DOHH2 (cell line): ENCODE measurements at regions not wholly inside any gene's neighbourhood (a gene's known extent, or its start where the extent isn't known, plus 50 kb on each side); places are given as distances from the start of the nearest gene placed in this dataset.
"Not testable (repeated sequence)": the region's sequence is repeated elsewhere in the genome, so short reads cannot be mapped to it uniquely, and the experiment has no call there.

ENCODE experiments used
- H3F3A ChIP-seq: fragments of 200-600 bp; sonication (generic), shearing (Covaris generic); 2 replicates; pipeline ENCODE4 v1.6.0; 2016; ENCODE audit warnings: antibody characterized with exemption, mild to moderate bottlenecking; ENCODE audit not compliant: control insufficient read depth, insufficient read depth
- H3K27ac ChIP-seq: fragments of 200-600 bp; sonication (generic); 2 replicates; pipeline ENCODE4 v1.5.1; 2014; ENCODE audit warnings: low read depth, mild to moderate bottlenecking, low read length, moderate library complexity
- H3K27me3 ChIP-seq: fragments of 200-600 bp; sonication (generic); 2 replicates; pipeline ENCODE4 v1.6.1; 2014; ENCODE audit warnings: mild to moderate bottlenecking, low read length, mixed read lengths; ENCODE audit not compliant: control insufficient read depth
- H3K36me3 ChIP-seq: fragments of 200-600 bp; sonication (generic); 2 replicates; pipeline ENCODE4 v1.6.1; 2014; ENCODE audit warnings: mild to moderate bottlenecking, low read length, moderate library complexity, mixed read lengths; ENCODE audit not compliant: control insufficient read depth
- H3K4me1 ChIP-seq: fragments of 200-600 bp; sonication (generic); 2 replicates; pipeline ENCODE4 v1.6.1; 2014; ENCODE audit warnings: mild to moderate bottlenecking, low read length, mixed read lengths; ENCODE audit not compliant: control insufficient read depth
- H3K4me2 ChIP-seq: fragments of 200-600 bp; sonication (generic); 2 replicates; pipeline ENCODE4 v1.6.0; 2014; ENCODE audit warnings: mild to moderate bottlenecking, low read length, moderate library complexity
- H3K4me3 ChIP-seq: fragments of 200-600 bp; sonication (generic); 2 replicates; pipeline ENCODE4 v1.5.1; 2014; ENCODE audit warnings: mild to moderate bottlenecking, low read length, mixed read lengths
- H3K79me2 ChIP-seq: fragments of 200-600 bp; sonication (generic); 2 replicates; pipeline ENCODE4 v1.6.1; 2014; ENCODE audit warnings: mild to moderate bottlenecking, low read length, mixed read lengths; ENCODE audit not compliant: control insufficient read depth
- H3K9me2 ChIP-seq: fragments of 200-600 bp; sonication (generic); replicated peaks from 2 replicates; pipeline ENCODE4 v1.6.1; 2014; ENCODE audit warnings: mild to moderate bottlenecking, low read length, mixed read lengths; ENCODE audit not compliant: control insufficient read depth
- H3K9me3 ChIP-seq: fragments of 200-600 bp; sonication (generic); 2 replicates; pipeline ENCODE4 v1.6.1; 2014; ENCODE audit warnings: antibody characterized with exemption, low read length, mixed read lengths; ENCODE audit not compliant: control insufficient read depth, insufficient read depth
- H4K20me1 ChIP-seq: fragments of 200-600 bp; sonication (generic); 2 replicates; pipeline ENCODE4 v1.6.0; 2014; ENCODE audit warnings: low read depth, mild to moderate bottlenecking, antibody characterized with exemption, low read length, moderate library complexity; ENCODE audit not compliant: control insufficient read depth, insufficient read depth
- CTCF ChIP-seq: fragments of 200-600 bp; sonication (generic); IDR thresholded peaks from one replicate; pipeline ENCODE4 v1.5.1; 2014; ENCODE audit warnings: antibody characterized with exemption, mild to moderate bottlenecking, low read depth, low read length; ENCODE audit not compliant: poor library complexity, severe bottlenecking
- EZH2phosphoT487 ChIP-seq: fragments of 200-600 bp; sonication (generic); IDR thresholded peaks from 2 replicates; pipeline ENCODE4 v1.6.1; 2017; ENCODE audit warnings: borderline replicate concordance, mild to moderate bottlenecking, antibody characterized with exemption, low read length, moderate library complexity, mixed read lengths

- H3K79me2 ChIP-seq = no peaks in the 10 kb centered on the region
- no peak overlapping the region for H3K4me3 ChIP-seq
- H3K9me3 ChIP-seq = no peaks in the 10 kb centered on the region
- no peaks in the 10 kb centered on the region for H3K9me2 ChIP-seq
- H3K4me1 ChIP-seq = no peaks in the 10 kb centered on the region
- H4K20me1 ChIP-seq = no peaks in the 10 kb centered on the region
- H3K27ac ChIP-seq = no peak overlapping the region
- no peaks in the 10 kb centered on the region for H3K27me3 ChIP-seq
- no peaks in the 10 kb centered on the region for H3F3A ChIP-seq
- TF ChIP-seq CTCF (no peak), EZH2phosphoT487 (no peak)
- H3K36me3 ChIP-seq = no peaks in the 10 kb centered on the region
- no peak overlapping the region for H3K4me2 ChIP-seq
Observed at GRCh38 chr14:40656311-40656710, 950.4 kb upstream of the LRFN5 start.

GRCh38 chr14:40652089-40652691 is 954.5 kb upstream of the LRFN5 start:
- no peaks in the 10 kb centered on the region for H4K20me1 ChIP-seq
- H3K27ac ChIP-seq = no peak overlapping the region
- H3K36me3 ChIP-seq = no peaks in the 10 kb centered on the region
- H3K4me1 ChIP-seq = no peaks in the 10 kb centered on the region
- no peak overlapping the region for H3K4me3 ChIP-seq
- TF ChIP-seq EZH2phosphoT487 (no peak), CTCF (no peak)
- H3K79me2 ChIP-seq = no peaks in the 10 kb centered on the region
- H3K4me2 ChIP-seq = no peak overlapping the region
- no peaks in the 10 kb centered on the region for H3K9me2 ChIP-seq
- H3K9me3 ChIP-seq = no peaks in the 10 kb centered on the region
- H3K27me3 ChIP-seq = no peaks in the 10 kb centered on the region
- no peaks in the 10 kb centered on the region for H3F3A ChIP-seq

DNA sequence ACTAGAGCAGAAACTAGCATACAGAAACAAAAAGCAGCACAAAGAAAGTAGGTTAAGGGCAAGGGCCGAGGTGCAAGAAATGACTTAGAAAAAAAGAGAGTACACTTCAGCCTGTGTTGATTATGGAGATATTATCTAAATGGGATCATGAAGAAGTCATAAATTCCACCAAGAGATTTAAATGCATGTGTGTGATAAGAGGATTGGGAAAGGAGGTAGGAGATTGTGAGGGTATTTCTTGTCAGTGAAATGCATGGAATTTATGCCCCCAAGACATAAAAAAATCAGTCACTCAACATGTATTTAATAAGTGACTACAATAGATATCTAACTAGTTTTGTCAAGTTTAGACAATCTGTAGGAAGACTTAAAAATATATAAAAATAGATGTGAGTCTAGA is 976.2 kb upstream of the LRFN5 start:
- Histone ChIP-seq H4K20me1 (no peaks in the 10 kb centered on the region), H3K27me3 (no peaks in the 10 kb centered on the region), H3F3A (no peaks in the 10 kb centered on the region), H3K4me2 (no peak overlapping the region), H3K4me1 (no peaks in the 10 kb centered on the region), H3K4me3 (no peak overlapping the region), H3K36me3 (no peaks in the 10 kb centered on the region), H3K79me2 (no peaks in the 10 kb centered on the region), H3K9me2 (no peaks in the 10 kb centered on the region), H3K27ac (no peak overlapping the region), H3K9me3 (no peaks in the 10 kb centered on the region)
- no peak for TF ChIP-seq EZH2phosphoT487
- TF ChIP-seq CTCF = no peak

- not testable (repeated sequence) for H3K9me2 ChIP-seq, H3K27me3 ChIP-seq, H3K36me3 ChIP-seq, H3K4me3 ChIP-seq, H3K27ac ChIP-seq, H3K79me2 ChIP-seq, H3F3A ChIP-seq, H3K4me1 ChIP-seq, H3K4me2 ChIP-seq, H3K9me3 ChIP-seq, H4K20me1 ChIP-seq
Observed at GRCh38 chr14:40629551-40630137, 977.0 kb upstream of the LRFN5 start.
